HuH-7 (cell line): ENCODE measurements at regions not wholly inside any gene's neighbourhood (a gene's known extent, or its start where the extent isn't known, plus 50 kb on each side); places are given as distances from the start of the nearest gene placed in this dataset.
"Not testable (repeated sequence)": the region's sequence is repeated elsewhere in the genome, so short reads cannot be mapped to it uniquely, and the experiment has no call there.

Source experiments
- DNase-seq: peaks from one replicate; pipeline ENCODE4 v3.0.0; 2011; ENCODE audit warnings: low spot score

- DNase-seq, result not testable (repeated sequence)
Observed at GRCh38 chr3:177394231-177395024, 197.1 kb upstream of the TBL1XR1 start.

GRCh38 chr3:177396733-177397132 is 199.5 kb upstream of the TBL1XR1 start:
- DNase-seq, result no peak

GRCh38 chr3:177401375-177401774 is 204.1 kb upstream of the TBL1XR1 start:
- DNase-seq, result no peak

GRCh38 chr3:177402533-177402932 is 205.3 kb upstream of the TBL1XR1 start:
- DNase-seq, result no peak

GRCh38 chr3:177405191-177405672 is 207.9 kb upstream of the TBL1XR1 start:
- DNase-seq, result no peak

- DNase-seq, result no peak
Observed at GRCh38 chr3:177410730-177411129, 213.4 kb upstream of the TBL1XR1 start.

- no peak for DNase-seq
Observed at GRCh38 chr3:177411201-177411600, 213.9 kb upstream of the TBL1XR1 start.

- not testable (repeated sequence) for DNase-seq
Observed at GRCh38 chr3:177412677-177413170, 215.4 kb upstream of the TBL1XR1 start.

GRCh38 chr3:177414093-177414492 is 216.8 kb upstream of the TBL1XR1 start:
- DNase-seq, result no peak

- DNase-seq, result no peak
Observed at GRCh38 chr3:177418787-177419186, 221.5 kb upstream of the TBL1XR1 start.

GRCh38 chr3:177419904-177420601 is 222.8 kb upstream of the TBL1XR1 start:
- no peak for DNase-seq

GRCh38 chr3:177420651-177421480 is 223.6 kb upstream of the TBL1XR1 start:
- peak; percentile 17 for DNase-seq

GRCh38 chr3:177421481-177421785 is 224.2 kb upstream of the TBL1XR1 start:
- DNase-seq, result no peak

- DNase-seq, result no peak
Observed at GRCh38 chr3:177424521-177424920, 227.2 kb upstream of the TBL1XR1 start.

- DNase-seq, result no peak
Observed at GRCh38 chr3:177425042-177425441, 227.8 kb upstream of the TBL1XR1 start.

- DNase-seq, result no peak
Observed at GRCh38 chr3:177426106-177426877, 229.0 kb upstream of the TBL1XR1 start.

- no peak for DNase-seq
Observed at GRCh38 chr3:177426878-177427495, 229.7 kb upstream of the TBL1XR1 start.

GRCh38 chr3:177427540-177427939 is 230.3 kb upstream of the TBL1XR1 start:
- DNase-seq, result no peak

- no peak for DNase-seq
Observed at GRCh38 chr3:177429079-177429478, 231.8 kb upstream of the TBL1XR1 start.

GRCh38 chr3:177429771-177430170 is 232.5 kb upstream of the TBL1XR1 start:
- no peak for DNase-seq

- DNase-seq, result no peak
Observed at GRCh38 chr3:177430653-177431052, 233.4 kb upstream of the TBL1XR1 start.
